GM18502 (cell line): ENCODE measurements at regions not wholly inside any gene's neighbourhood (a gene's known extent, or its start where the extent isn't known, plus 50 kb on each side); places are given as distances from the start of the nearest gene placed in this dataset.
"Not testable (repeated sequence)": the region's sequence is repeated elsewhere in the genome, so short reads cannot be mapped to it uniquely, and the experiment has no call there.

Experiments
- ATAC-seq: cut with Tn5 transposase; IDR thresholded peaks from one replicate; pipeline ENCODE4 v1.9.1; 2021; ENCODE audit warnings: mild to moderate bottlenecking; ENCODE audit not compliant: unreplicated experiment, poor library complexity

GRCh38 chr2:153420394-153420793 lies 58.2 kb downstream of the RPRM start:
- ATAC-seq, result no peak

GRCh38 chr2:153417077-153417476 lies 61.5 kb downstream of the RPRM start:
- ATAC-seq, result no peak

- ATAC-seq, result no peak
Measured at GRCh38 chr2:153416071-153416470, 62.5 kb downstream of the RPRM start.

GRCh38 chr2:153408710-153409385 lies 69.7 kb downstream of the RPRM start:
- ATAC-seq, result no peak

- no peak for ATAC-seq
Measured at GRCh38 chr2:153405196-153405595, 73.4 kb downstream of the RPRM start.

GRCh38 chr2:153404792-153405191 lies 73.8 kb downstream of the RPRM start:
- no peak for ATAC-seq

- ATAC-seq, result no peak
Measured at GRCh38 chr2:153403940-153404339, 74.6 kb downstream of the RPRM start.

GRCh38 chr2:153403352-153403751 lies 75.2 kb downstream of the RPRM start:
- not testable (repeated sequence) for ATAC-seq

GRCh38 chr2:153394686-153395085 lies 83.9 kb downstream of the RPRM start:
- no peak for ATAC-seq

- ATAC-seq, result no peak
Measured at GRCh38 chr2:153394247-153394646, 84.3 kb downstream of the RPRM start.

- ATAC-seq, result no peak
Measured at GRCh38 chr2:153393518-153393917, 85.0 kb downstream of the RPRM start.

GRCh38 chr2:153391131-153391530 lies 87.4 kb downstream of the RPRM start:
- no peak for ATAC-seq

- no peak for ATAC-seq
Measured at GRCh38 chr2:153388246-153388645, 90.3 kb downstream of the RPRM start.

GRCh38 chr2:153387203-153387602 lies 91.4 kb downstream of the RPRM start:
- no peak for ATAC-seq

GRCh38 chr2:153386481-153386897 lies 92.1 kb downstream of the RPRM start:
- no peak for ATAC-seq

- ATAC-seq, result no peak
Measured at GRCh38 chr2:153373510-153374279, 104.9 kb downstream of the RPRM start.

GRCh38 chr2:153360239-153360638 lies 118.3 kb downstream of the RPRM start:
- ATAC-seq, result no peak

- ATAC-seq, result no peak
Measured at GRCh38 chr2:153354377-153354776, 124.2 kb downstream of the RPRM start.

- no peak for ATAC-seq
Measured at GRCh38 chr2:153349603-153350002, 129.0 kb downstream of the RPRM start.

GRCh38 chr2:153347818-153348495 lies 130.6 kb downstream of the RPRM start:
- ATAC-seq, result no peak

GRCh38 chr2:153320879-153321278 lies 157.7 kb downstream of the RPRM start:
- no peak for ATAC-seq
